Glomerular endothelial cell (primary cell): ENCODE measurements at regions not wholly inside any gene's neighbourhood (a gene's known extent, or its start where the extent isn't known, plus 50 kb on each side); places are given as distances from the start of the nearest gene placed in this dataset.
A peak's percentile ranks its signal among the peaks of the same experiment; 100 is the strongest.
"Not testable (repeated sequence)": the region's sequence is repeated elsewhere in the genome, so short reads cannot be mapped to it uniquely, and the experiment has no call there.

Experiments used
- DNase-seq: peaks from one replicate; pipeline ENCODE4 v3.0.0-alpha.2; 2011; ENCODE audit warnings: low read depth, low spot score; ENCODE audit errors: extremely low read depth

DNA sequence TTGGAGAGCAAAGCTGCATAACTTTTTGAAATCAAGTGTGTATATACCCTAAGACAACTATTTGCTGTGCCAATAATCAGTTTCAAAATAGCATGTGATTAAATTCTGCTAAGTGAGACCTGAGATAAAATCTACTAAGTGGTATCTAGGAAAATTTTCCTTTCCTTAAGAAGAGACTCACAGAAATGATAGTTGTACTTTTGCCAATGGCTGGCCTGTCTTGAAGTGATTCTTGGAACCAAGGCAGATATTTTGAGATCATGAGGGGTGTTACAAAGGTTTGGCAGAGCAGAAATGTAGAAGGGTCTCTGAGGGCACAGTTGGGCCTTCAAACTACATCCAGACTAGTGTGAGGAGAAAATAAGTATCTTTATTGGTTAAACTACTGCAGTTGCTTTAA is 902.6 kb upstream of the TENM4 start:
- DNase-seq = no peak

DNA sequence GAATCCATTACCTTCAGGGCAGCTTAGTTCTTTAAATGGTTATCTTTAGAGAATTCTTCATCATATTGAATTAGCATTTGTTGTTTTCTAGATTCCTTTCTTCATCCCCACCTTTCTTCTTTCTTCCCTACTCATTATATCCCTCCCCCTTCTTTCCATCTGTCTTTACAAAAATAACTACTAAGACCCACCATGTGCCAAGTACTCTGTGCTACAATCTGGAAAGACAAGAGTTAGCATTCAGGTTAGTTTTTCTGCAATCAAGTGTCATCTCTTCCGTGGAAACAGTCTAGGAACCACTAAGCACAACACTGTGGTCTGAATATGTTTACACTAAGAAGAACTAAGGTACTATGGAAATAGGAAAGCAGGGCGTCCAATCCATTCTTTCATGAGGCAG is 897.4 kb upstream of the TENM4 start:
- DNase-seq = no peak

DNA sequence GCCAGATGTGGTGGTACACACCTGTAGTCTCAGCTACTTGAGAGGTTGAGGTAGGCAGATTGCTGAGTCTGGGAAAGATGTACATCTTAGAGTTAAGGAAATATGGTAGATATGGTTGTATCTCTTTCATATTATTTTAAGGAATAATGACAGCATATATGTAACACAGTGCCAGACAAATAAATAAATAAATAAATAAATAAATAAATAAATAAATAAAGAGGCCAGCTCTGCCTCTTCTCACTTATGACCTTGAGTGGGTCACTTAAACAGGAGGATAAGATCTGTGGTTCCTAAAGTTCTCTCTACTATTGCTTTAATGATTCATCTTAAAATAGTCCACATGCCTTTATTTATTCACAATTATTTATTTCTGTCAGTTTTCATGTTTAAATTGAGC is 890.9 kb upstream of the TENM4 start:
- no peak for DNase-seq

DNA sequence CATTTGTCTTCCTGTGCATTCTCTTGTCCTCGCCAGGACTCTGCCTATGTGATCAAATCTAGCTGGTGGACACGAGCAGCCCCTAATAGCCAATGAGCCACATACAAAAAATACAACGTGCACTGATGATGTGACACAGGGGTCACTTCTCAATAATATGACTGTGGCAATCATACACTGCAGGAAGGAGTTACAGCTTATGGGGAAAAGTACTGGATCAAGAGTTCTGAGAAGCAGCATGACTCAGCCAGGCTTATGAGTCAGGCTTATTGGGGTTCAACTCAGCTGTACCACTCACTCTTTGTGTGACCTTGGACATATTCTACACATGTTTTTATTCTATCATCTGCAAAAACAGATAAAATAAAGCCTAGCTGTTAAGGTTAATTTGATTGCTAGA is 889.4 kb upstream of the TENM4 start:
- DNase-seq = no peak

DNA sequence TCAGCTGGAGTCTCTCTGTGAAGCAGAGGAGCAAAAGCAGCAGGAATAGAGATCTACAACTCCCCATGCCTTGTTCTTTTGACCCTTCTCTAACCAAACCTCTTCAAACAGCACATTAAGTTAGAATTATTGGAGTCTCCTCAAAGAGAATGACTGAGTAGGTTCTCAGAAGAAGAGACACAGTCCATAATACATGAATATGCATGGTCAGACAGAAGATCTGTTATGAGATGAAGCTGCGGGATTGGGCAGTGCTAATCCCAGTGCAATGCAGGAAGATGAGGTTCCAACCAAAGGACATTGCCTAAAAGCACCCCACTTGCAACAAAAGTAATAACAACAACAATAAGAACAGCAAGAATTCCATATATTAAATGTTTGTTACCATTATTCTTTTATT is 887.9 kb upstream of the TENM4 start:
- DNase-seq = no peak

DNA sequence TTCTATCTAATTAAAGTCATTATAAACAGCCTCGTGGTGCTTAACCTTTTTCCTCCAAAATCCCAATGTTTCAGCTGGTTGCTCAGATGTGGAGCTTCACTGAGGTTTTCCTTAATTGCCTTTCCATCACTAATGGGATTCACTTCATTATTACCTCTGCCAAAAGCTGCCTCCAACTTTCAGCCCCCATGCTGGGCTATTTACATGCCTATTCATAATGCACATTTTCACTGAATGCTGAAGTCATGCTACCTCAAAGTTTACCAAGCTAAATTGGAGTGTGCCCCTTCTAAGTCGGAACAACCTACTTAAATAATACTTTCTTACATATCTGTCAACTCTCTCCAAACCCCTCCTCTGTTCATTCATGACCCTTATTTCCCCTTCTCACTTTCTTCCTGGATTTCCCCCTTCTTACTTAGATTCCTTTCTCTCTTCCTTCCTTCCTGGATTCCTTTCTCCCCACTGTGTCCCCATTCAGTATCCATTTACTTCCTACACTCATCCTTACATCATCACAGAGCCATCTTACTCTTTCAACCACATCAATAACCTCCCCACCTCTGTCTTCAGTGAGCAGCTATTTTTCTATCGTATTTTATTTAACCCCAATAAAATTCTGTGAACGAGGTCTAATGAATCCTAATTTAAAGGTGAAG is 887.3 kb upstream of the TENM4 start:
- no peak for DNase-seq

DNA sequence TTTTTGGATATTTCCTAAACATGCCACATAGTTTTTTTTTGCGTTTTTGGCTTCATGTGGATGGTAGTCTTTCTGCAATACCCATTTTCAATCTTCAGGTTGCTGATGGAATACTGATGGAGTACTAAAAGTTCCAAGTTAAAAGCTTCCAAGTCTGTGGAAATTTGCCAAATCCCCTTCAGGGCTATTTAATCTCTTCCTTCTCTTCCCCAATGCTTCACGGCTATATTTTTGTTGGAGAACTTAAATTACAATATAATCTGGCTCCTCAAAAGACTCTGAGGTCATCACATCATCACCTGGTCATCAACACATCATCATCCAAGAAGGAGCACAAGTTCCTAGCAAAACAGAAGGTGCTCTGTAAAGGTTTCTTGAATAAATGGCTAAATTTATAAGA is 881.0 kb upstream of the TENM4 start:
- no peak for DNase-seq

DNA sequence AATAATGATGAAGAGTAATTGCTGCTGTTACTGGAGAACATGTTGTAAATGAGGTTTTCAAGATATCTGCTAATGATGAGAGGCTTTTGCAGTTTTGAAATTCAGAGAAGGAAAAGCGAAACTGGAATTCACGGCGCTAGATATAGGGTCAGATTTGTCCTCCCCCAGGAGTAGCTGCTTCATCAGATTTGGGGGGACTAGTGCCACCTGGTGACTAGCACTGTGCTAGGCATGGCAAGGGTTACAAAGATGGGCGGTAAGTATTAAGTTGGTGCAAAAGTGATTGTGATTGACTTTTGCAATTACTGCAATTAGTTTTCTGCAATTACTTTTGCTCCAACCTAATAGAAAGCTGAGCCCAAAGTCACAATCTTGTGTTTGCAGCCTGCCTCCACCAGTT is 879.9 kb upstream of the TENM4 start:
- DNase-seq = no peak

DNA sequence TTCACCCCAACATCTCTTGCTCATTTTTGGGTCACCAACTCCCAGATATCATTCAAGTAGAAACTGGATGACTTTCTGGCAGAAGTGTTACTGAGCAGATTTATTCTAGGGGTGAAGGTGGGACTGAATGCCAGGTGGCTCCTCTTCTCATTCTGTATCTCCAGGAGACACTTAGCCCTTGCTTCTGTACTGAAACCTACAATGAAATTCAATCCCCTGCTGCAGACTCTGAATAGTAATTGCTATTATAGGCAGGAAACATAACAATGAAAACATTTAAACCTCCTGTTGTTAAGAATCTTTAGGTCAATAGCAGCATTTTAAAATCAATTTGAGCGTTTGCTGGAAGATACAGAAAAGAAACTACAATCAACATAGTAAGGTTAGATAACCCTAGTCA is 879.4 kb upstream of the TENM4 start:
- DNase-seq = no peak

DNA sequence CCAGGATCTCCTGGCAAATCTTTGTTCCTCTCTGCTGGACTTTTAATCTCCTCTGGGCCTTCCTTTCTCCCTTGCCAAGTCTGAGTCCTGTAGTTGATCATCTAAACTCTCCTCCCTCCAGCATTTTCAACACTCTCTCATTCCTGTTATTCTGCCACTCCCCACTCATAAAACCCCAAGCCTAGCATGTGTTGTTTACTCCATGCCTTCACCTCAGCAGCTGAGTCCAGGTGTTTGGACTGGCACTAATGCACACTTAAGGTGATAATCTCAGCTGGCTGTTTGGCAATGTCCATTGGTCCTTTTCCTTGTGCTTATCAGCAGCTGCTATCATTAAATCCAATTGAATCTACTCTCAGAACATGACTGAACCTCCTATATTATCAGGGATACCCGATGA is 876.8 kb upstream of the TENM4 start:
- no peak for DNase-seq

DNA sequence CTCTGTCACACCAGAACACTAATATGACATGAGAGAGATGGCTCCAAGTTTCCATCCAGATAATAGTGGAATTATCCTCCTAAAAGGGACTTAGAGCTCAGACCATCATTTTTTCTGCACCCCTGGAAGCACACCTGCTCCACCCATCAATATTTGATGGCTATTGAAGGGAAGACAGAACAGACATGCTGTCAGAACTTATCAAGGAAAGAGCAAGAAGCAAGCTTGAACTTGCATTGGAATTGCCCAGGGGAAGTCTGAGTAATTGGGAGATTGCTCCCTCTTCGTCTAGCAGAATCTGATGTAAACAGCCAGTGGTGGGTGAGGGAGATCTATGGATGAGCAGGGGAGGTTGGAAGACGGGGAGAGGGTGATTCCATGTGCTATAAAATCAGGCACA is 874.4 kb upstream of the TENM4 start:
- no peak for DNase-seq

DNA sequence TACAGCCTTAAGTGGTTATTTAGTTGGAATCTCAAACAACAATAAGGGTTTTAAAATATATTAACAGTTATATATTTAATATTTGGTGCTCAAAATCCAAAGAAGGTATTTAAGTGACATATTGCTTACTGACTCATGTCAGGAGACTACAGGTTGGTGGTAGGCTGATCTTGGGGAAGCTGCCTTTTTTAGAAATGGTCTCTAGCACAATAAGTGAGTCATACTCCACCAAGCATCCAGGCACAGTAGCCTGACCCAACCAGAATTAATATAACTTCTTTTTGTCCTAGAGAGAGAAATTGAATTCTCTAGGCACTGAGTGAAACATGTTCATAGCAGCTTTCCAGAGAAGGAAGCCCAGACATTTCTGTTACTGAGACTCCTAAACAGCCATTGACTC is 868.5 kb upstream of the TENM4 start:
- no peak for DNase-seq

DNA sequence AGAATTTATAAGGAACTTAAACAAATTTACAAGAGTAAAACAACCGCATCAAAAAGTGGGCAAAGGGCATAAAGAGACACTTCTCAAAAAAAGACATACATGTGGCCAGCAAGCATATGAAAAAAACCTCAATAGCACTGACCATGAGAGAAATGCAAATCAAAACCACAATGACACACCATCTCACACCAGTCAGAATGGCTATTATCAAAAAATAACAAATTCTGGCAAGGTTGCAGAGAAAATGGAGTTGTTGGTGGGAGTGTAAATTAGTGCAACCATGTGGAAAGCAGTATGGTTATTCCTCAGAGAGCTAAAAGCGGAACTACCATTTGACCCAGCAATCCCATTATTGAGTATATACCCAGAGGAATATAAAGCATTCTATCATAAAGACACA is 866.8 kb upstream of the TENM4 start:
- DNase-seq = no peak

DNA sequence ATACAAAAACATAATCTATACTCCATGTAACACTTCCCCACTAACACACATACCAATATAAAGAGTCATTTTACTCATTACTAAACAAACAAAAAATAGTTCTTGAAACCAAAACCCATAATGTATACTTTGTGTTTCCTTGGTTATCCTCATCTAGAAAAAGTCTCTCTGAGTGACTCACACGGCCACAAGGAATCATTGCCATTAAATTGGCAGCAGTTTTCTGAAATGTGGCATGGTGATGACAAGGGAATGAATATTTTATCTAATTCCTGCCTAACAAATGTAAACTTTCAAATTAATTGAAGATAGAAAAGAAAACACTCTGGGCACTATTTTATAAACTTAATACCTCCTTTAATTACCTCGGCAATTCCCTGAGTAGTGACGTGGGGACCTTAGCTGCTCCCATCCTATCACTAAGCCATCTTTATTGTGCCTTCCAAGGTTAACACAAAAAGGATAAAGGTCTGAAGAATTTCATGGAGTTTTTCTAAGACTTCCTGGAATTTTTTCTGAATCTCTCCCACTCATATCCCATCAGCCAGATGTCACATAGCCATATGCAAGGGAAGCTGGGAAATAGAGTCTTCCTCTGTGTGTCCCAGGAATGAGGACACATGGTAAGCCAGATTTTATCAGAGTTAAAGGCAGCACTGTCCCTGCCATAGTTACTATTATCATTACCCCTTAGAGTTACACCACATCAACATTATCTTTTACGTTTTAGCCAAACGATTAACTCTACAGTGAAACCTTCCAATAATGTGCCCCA is 857.2 kb upstream of the TENM4 start:
- DNase-seq = peak; percentile 10

DNA sequence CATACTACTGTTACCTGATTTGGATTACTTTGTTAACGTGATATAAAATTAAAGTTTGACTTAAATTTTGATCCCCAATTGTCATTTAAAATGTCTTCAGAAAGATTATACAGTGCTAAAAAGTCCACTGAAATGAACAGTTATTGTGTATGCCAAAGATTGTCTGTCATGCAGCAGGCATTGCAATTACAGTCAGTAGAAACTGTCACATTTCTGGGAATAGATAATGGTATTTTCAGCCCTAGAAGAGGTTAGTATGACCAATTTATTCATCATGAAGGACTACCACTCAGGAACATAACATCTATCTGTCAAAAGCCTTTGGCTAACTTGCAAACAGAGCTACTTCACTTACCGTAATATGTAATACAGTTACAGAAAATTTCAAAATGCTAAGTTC is 852.5 kb upstream of the TENM4 start:
- no peak for DNase-seq

DNA sequence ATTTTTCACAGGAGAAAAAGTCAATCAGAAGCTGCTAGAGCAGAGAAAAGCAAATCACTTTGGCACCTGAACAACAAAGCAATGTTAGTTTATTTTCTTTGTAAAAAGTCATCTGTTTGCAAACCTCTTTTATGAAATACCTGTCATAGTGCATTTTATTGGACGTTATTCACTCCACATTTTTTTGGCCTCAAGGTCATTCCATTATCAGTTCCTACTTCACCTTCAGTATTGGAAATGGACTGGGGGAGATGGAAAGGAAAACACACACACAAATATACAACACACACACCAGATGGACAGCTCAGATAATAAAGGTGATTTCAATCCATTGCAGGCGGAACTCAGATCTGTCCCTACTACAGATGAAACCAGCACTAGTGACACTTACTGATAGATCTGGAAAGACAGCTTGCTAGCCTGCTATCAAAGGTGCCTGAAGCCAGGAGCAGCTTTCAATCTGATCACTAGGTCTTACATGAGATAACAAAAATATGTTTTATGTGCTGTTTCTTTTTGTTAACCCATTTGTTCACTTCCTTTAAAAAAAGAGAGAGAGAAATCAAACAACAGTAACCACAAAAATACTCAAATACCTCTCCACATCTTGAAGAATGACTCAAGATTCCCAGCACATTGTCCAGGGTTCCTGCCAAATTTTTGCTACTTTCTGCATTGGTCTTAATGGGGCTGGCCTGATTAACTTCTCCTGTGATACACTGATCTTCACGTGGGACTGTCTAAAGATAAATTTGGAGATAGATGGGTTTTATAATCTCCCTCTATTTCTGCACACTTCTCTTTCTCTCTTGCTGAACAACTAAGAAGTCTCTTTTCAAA is 844.3 kb upstream of the TENM4 start:
- DNase-seq = no peak

DNA sequence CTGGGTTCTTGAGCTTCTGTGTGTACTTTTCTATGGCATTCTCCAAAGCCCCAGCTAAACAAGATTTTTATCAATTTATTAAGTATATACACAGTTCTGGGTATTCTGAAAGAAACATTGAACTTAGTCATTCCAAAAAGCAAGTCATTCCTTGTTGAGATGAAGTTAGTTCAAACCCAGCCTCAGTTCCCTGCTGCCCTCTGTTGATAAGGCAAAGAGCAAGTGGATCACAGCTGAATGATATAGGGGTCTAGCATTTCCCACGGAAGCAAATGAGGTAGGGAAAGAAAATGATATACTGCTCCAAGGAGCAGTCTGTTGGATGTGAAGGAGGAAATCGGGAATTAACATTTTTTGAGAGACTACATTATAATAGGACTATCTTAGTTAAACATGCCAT is 841.8 kb upstream of the TENM4 start:
- DNase-seq = no peak

DNA sequence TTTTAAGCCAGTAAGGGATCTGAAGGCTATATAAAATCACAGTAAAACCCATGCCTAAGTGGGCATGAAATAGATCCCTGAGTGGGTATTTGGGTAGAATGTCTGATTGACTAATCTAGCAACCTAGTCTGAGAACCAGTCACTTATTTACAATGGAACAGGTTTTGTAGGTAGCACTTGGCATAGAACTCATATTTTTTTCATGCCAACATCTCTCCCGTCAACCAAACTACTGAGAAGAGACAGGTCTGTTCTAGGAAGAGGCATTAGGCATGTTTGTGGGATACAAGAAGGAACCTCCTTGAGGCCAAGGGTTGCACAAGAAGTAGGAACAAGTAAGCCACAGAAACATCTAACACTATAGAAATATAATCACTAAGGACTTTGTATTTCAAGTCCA is 840.4 kb upstream of the TENM4 start:
- no peak for DNase-seq

DNA sequence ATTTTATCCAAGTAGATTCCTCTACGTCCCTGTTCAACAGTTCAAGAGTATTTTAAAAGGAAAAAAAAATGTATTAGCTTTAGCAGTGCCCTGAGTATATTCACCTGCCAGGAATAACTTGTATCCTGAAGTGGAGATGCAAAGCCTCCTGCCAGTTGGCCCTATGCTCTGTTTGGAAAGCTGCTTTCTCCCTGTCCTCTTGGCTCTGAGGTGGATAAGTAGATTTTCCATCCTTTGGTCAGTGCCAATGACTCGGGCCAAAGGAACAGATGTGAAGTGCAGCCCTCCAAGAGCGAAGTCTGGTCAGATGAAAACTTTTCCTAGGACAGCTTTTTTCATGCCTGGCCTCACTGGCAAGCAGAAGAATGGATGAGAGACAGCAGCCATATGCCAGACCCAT is 839.9 kb upstream of the TENM4 start:
- no peak for DNase-seq

DNA sequence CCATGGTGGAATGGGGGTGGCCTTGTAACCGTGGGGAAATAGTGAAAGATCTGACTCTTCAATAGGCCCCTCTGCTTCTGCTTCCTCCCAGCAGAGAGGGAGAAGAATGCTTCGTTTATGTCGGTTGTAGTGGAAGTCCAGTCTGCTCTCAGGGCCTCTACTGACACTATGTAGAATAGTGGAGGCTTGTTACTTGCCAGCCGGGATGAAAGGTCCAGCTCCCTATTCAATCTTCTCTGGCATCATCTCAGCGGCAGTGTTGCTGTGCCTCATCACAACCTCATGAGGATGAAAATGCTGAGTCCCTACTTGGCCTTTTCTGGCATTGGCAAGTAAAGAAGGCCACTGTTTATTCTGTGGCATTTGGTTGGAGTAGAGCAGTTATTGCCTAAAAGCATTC is 820.9 kb upstream of the TENM4 start:
- DNase-seq = no peak

DNA sequence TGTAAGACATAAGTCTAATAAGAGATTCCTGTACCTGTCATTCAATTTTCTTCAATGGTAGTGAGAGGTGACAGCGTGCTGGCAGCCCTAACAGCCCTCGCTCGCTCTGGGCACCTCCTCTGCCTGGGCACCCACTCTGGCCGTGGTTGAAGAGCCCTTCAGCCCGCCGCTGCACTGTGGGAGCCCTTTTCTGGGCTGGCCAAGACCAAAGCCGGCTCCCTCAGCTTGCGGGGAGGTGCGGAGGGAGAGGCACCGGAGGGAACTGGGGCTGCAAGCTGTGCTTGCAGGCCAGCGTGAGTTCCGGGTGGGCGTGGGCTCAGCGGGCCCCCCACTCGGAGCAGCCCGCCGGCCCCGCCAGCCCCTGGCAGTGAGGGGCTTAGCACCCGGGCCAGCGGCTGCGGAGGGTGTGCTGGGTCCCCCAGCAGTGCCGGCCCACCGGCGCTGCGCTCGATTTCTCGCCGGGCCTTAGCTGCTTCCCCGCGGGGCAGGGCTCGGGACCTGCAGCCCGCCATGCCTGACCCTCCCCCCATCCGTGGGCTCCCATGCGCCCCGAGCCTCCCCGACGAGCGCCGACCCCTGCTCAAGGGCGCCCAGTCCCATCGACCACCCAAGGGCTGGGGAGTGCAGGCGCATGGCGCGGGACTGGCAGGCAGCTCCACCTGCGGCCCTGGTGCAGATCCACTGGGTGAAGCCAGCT is 816.6 kb upstream of the TENM4 start:
- not testable (repeated sequence) for DNase-seq
